Keratinocyte (primary cell): ENCODE measurements at regions not wholly inside any gene's neighbourhood (a gene's known extent, or its start where the extent isn't known, plus 50 kb on each side); places are given as distances from the start of the nearest gene placed in this dataset.

ENCODE experiments used
- EZH2 ChIP-seq: IDR thresholded peaks from one replicate; pipeline ENCODE4 v1.6.1; 2012; ENCODE audit warnings: inconsistent platforms, mild to moderate bottlenecking, low read length, moderate library complexity
- TF ChIP-seq, protein P1 (sequence below), 3 experiments: IDR thresholded peaks in 1 of 3; conservative IDR thresholded peaks in 1 of 3; optimal IDR thresholded peaks in 1 of 3; 2 replicates in 2 of 3; 3 replicates in 1 of 3; pipeline versions ENCODE3 to v1.5.1; 2011; ENCODE audit warnings: low read length in 3 of 3, mild to moderate bottlenecking in 3 of 3, moderate library complexity in 2 of 3, control low read depth in 1 of 3, inconsistent platforms in 1 of 3; ENCODE audit not compliant: insufficient read depth in 2 of 3; ENCODE audit errors: extremely low read depth in 1 of 3

DNA sequence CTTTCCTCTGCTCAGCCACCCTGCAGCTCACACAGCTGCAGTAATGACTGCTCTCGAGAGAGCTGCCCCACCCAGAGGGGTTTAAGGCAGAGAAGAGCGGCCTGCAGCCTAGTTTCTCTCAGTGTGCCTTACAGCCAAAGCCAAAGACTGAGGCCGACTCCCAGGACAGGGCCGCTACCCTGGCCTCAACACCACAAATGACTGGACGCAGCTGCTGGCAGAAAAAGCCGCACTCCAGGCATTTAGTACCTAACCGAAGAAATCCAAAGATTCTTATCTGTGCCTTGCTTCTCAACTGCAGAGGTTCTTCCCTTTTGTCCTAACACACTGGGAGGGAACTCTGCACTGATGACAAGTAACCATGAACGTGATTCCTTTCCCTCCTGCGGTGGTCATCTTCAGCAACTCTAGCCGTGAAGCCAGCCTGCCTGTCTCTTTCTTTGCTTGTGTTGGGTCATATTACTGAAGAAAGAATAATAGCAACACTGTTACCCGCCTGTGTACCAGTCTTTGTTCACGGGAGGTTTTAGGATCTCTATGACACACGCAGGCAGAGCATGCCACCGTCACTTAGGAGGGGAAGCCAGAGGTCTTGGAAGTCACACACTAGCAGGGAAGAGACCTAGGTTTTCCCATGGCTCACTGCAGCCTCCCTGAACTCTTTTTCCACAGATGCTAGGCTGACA is 202.7 kb downstream of the RHOU start:
- TF ChIP-seq, protein P1, sequence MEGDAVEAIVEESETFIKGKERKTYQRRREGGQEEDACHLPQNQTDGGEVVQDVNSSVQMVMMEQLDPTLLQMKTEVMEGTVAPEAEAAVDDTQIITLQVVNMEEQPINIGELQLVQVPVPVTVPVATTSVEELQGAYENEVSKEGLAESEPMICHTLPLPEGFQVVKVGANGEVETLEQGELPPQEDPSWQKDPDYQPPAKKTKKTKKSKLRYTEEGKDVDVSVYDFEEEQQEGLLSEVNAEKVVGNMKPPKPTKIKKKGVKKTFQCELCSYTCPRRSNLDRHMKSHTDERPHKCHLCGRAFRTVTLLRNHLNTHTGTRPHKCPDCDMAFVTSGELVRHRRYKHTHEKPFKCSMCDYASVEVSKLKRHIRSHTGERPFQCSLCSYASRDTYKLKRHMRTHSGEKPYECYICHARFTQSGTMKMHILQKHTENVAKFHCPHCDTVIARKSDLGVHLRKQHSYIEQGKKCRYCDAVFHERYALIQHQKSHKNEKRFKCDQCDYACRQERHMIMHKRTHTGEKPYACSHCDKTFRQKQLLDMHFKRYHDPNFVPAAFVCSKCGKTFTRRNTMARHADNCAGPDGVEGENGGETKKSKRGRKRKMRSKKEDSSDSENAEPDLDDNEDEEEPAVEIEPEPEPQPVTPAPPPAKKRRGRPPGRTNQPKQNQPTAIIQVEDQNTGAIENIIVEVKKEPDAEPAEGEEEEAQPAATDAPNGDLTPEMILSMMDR (optimal IDR thresholded peaks at IDR 0.05 in 1 of 3, IDR thresholded peaks at IDR 0.05 in 1 of 3, conservative IDR thresholded peaks at IDR 0.05 in 1 of 3; ENCODE audit: extremely low read depth in 1 of 3, insufficient read depth in 2 of 3, low read length in 3 of 3), result no peak
- no peak for TF ChIP-seq EZH2
